ENCODE measurements at regions not wholly inside any gene's neighbourhood (a gene's known extent, or its start where the extent isn't known, plus 50 kb on each side); places are given as distances from the start of the nearest gene placed in this dataset.

GRCh38 chr5:98606961-98607360, 166.5 kb upstream of the RGMB start:
- H3K79me2 ChIP-seq (ENCODE audit: insufficient read depth, low read depth), result no peaks in the 10 kb centered on the region

DNA sequence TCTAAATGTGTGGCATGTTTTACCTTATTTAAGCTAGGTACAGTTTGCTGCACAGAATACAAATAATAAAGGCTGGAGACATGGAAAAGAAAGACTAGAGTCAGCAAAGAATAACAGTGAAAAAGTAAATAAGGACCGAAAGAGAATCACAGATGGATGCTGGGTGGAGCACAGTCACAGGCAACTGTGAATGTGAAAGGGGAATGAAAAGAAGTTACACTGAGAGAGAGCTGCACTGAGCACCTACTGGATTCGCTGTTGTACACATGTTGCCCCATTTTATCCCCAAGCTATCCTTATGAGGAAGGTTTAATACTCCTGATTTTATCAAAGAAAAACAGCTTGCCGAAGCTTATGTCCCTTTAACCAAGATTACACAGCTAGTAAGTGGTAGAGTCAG, 165.4 kb upstream of the RGMB start:
- Histone ChIP-seq H3K27me3 (ENCODE audit: insufficient read depth, low read depth) (no peaks in the 10 kb centered on the region), H3K9ac (no peak overlapping the region), H3K79me2 (ENCODE audit: insufficient read depth, low read depth) (no peaks in the 10 kb centered on the region), H3K4me3 (IDR thresholded peaks at IDR 0.05; ENCODE audit: insufficient read depth, low read depth, low read length) (no peak overlapping the region), H3K4me1 (ENCODE audit: low read depth, poor library complexity, severe bottlenecking) (peaks cover 14% of the 10 kb centered on the region), H3K4me2 (no peak overlapping the region), H4K20me1 (ENCODE audit: insufficient read depth) (no peaks in the 10 kb centered on the region), H3K27ac (no peak overlapping the region), H2AFZ (ENCODE audit: low read depth) (no peak overlapping the region), H3K36me3 (ENCODE audit: insufficient read depth) (no peaks in the 10 kb centered on the region)
- no peak for TF ChIP-seq CTCF (conservative IDR thresholded peaks at IDR 0.05; ENCODE audit: low read depth, low read length)

More at GRCh38 chr5:98606961-98607360, 166.5 kb upstream of the RGMB start:
- H3K4me2 ChIP-seq, result no peak overlapping the region
- no peak overlapping the region for H3K27ac ChIP-seq
- no peaks in the 10 kb centered on the region for H3K27me3 ChIP-seq (ENCODE audit: insufficient read depth, low read depth)
- no peaks in the 10 kb centered on the region for H4K20me1 ChIP-seq (ENCODE audit: insufficient read depth)
- H3K4me1 ChIP-seq (ENCODE audit: low read depth, poor library complexity, severe bottlenecking), result peaks cover 14% of the 10 kb centered on the region
- no peak overlapping the region for H3K9ac ChIP-seq
- TF ChIP-seq CTCF (conservative IDR thresholded peaks at IDR 0.05; ENCODE audit: low read depth, low read length), result no peak
- no peaks in the 10 kb centered on the region for H3K36me3 ChIP-seq (ENCODE audit: insufficient read depth)
- no peak overlapping the region for H2AFZ ChIP-seq (ENCODE audit: low read depth)
- no peak overlapping the region for H3K4me3 ChIP-seq (IDR thresholded peaks at IDR 0.05; ENCODE audit: insufficient read depth, low read depth, low read length)

GRCh38 chr5:98614341-98614740, 159.1 kb upstream of the RGMB start:
- Histone ChIP-seq H3K9ac (no peak overlapping the region), H2AFZ (ENCODE audit: low read depth) (no peak overlapping the region), H3K27me3 (ENCODE audit: insufficient read depth, low read depth) (no peaks in the 10 kb centered on the region), H4K20me1 (ENCODE audit: insufficient read depth) (no peaks in the 10 kb centered on the region), H3K36me3 (ENCODE audit: insufficient read depth) (no peaks in the 10 kb centered on the region), H3K4me1 (ENCODE audit: low read depth, poor library complexity, severe bottlenecking) (no peaks in the 10 kb centered on the region), H3K27ac (no peak overlapping the region), H3K4me3 (IDR thresholded peaks at IDR 0.05; ENCODE audit: insufficient read depth, low read depth, low read length) (no peak overlapping the region), H3K79me2 (ENCODE audit: insufficient read depth, low read depth) (no peaks in the 10 kb centered on the region), H3K4me2 (no peak overlapping the region)
- TF ChIP-seq CTCF (conservative IDR thresholded peaks at IDR 0.05; ENCODE audit: low read depth, low read length), result no peak

- H3K4me1 ChIP-seq (ENCODE audit: low read depth, poor library complexity, severe bottlenecking), result no peaks in the 10 kb centered on the region
- H3K27me3 ChIP-seq (ENCODE audit: insufficient read depth, low read depth), result no peaks in the 10 kb centered on the region
- no peak for TF ChIP-seq CTCF (conservative IDR thresholded peaks at IDR 0.05; ENCODE audit: low read depth, low read length)
- H3K36me3 ChIP-seq (ENCODE audit: insufficient read depth), result no peaks in the 10 kb centered on the region; the same call in 1 of the 2 replicates
- no peaks in the 10 kb centered on the region for H3K79me2 ChIP-seq (ENCODE audit: insufficient read depth, low read depth)
- no peaks in the 10 kb centered on the region for H4K20me1 ChIP-seq (ENCODE audit: insufficient read depth)
- no peak overlapping the region for H3K9ac ChIP-seq
- H3K27ac ChIP-seq, result no peak overlapping the region
- no peak overlapping the region for H3K4me2 ChIP-seq
- H2AFZ ChIP-seq (ENCODE audit: low read depth), result no peak overlapping the region
- no peak overlapping the region for H3K4me3 ChIP-seq (IDR thresholded peaks at IDR 0.05; ENCODE audit: insufficient read depth, low read depth, low read length)
Observed at GRCh38 chr5:98621821-98622220, 151.6 kb upstream of the RGMB start.

Data from KMS-11 (cell line).